ENCODE measurements at regions not wholly inside any gene's neighbourhood (a gene's known extent, or its start where the extent isn't known, plus 50 kb on each side); places are given as distances from the start of the nearest gene placed in this dataset.

DNA sequence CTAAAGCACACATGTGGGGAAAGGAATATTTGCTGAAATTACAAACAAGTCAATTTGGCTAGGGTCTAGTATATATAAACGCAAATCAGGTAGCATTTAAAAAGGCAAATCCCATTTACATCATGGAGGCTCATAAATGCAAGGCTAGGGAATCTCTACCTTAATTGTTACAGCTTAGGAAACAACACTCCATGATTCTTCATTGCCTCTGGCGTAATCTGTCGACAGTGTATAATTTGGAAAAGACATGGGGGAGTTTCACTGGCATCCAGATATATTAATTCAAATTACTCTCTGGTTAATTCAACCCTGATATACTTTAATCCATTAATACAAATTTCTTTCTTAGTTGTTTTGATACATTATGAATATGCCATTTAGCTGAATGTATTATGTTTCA is 1630.2 kb upstream of the FLRT2 start:
- Histone ChIP-seq H3K79me2 (ENCODE audit: control insufficient read depth, insufficient read depth, low read length) (no peaks in the 10 kb centered on the region), H3K27ac (ENCODE audit: insufficient read depth, low read depth, low read length) (no peak overlapping the region), H4K20me1 (replicated peaks; ENCODE audit: control insufficient read depth, extremely low read depth, insufficient read depth, low read length) (no peaks in the 10 kb centered on the region), H3K9me3 (replicated peaks; ENCODE audit: control insufficient read depth, insufficient read depth, low read length) (no peaks in the 10 kb centered on the region), H3K4me1 (ENCODE audit: control insufficient read depth, extremely low read depth, insufficient read depth, low read length) (no peaks in the 10 kb centered on the region), H3K36me3 (ENCODE audit: control insufficient read depth in 2 of 2, extremely low read depth in 1 of 2, insufficient read depth in 2 of 2, low read length in 2 of 2) (no peaks in the 10 kb centered on the region), H3K9ac (replicated peaks; ENCODE audit: extremely low read depth, insufficient read depth, low read length) (no peak overlapping the region), H3K4me3 (replicated peaks in 1 of 3; ENCODE audit: insufficient read depth in 1 of 3, low read depth in 1 of 3, low read length in 3 of 3) (no peak overlapping the region), H3K9me1 (replicated peaks; ENCODE audit: control insufficient read depth, extremely low read depth, insufficient read depth, low read length) (no peaks in the 10 kb centered on the region), H3K27me3 (ENCODE audit: control insufficient read depth in 2 of 2, insufficient read depth in 2 of 2, low read length in 2 of 2) (no peaks in the 10 kb centered on the region), H3K4me2 (ENCODE audit: insufficient read depth, low read length) (no peak overlapping the region), H2AFZ (ENCODE audit: low read depth, low read length) (no peak overlapping the region)
- no peak for FAIRE-seq
- CTCF ChIA-PET: interaction anchor here (0.8 kb wide), 1 partner anchor 283 kb away, joined by 3 read pairs; no protein-coding TSS in a partner anchor
- DNase-seq (ENCODE audit: low read depth, low spot score): no peak
- TF ChIP-seq CTCF (IDR thresholded peaks at IDR 0.05; ENCODE audit: extremely low read depth in 1 of 2, insufficient read depth in 1 of 2, low read depth in 1 of 2, low read length in 2 of 2) (no peak), POLR2AphosphoS5 (IDR thresholded peaks at IDR 0.05; ENCODE audit: insufficient read depth, low read depth, low read length) (no peak), JUN (IDR thresholded peaks at IDR 0.05; ENCODE audit: borderline replicate concordance, insufficient read depth, insufficient read length, low read depth) (no peak), FOS (IDR thresholded peaks at IDR 0.05; ENCODE audit: borderline replicate concordance, insufficient read depth, low read length) (no peak), GATA2 (IDR thresholded peaks at IDR 0.05; ENCODE audit: insufficient read depth, insufficient read length, low read depth, low read length) (no peak), MYC (IDR thresholded peaks at IDR 0.05; ENCODE audit: low read depth, low read length) (no peak), EZH2 (IDR thresholded peaks at IDR 0.05; ENCODE audit: borderline replicate concordance, low read depth, low read length, severe bottlenecking) (no peak), POLR2A (IDR thresholded peaks at IDR 0.05; ENCODE audit: low read depth, low read length) (no peak)
- TF ChIP-seq, protein P1, sequence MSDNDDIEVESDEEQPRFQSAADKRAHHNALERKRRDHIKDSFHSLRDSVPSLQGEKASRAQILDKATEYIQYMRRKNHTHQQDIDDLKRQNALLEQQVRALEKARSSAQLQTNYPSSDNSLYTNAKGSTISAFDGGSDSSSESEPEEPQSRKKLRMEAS (IDR thresholded peaks at IDR 0.05; ENCODE audit: insufficient read depth, insufficient read length): no peak
- no TSS peak for BruUV-seq (replicated peaks)
- dilution Hi-C loops (cut with MboI; ENCODE audit: extremely low pct_ligation_motif_present, low sequenced_read_pairs): no loop called here
- intact Hi-C loops (cut with micrococcal nuclease): no loop called here
- POLR2A ChIA-PET: no interaction called here
